Fibroblast of skin of abdomen (primary cell): ENCODE measurements at regions not wholly inside any gene's neighbourhood (a gene's known extent, or its start where the extent isn't known, plus 50 kb on each side); places are given as distances from the start of the nearest gene placed in this dataset.

ENCODE experiments used
- DNase-seq: peaks from one replicate; pipeline ENCODE4 v3.0.0-alpha.2; 2013

- no peak for DNase-seq
These were observed 402.4 kb upstream of the ADARB2 start for GRCh38 chr10:2139746-2140145.

DNA sequence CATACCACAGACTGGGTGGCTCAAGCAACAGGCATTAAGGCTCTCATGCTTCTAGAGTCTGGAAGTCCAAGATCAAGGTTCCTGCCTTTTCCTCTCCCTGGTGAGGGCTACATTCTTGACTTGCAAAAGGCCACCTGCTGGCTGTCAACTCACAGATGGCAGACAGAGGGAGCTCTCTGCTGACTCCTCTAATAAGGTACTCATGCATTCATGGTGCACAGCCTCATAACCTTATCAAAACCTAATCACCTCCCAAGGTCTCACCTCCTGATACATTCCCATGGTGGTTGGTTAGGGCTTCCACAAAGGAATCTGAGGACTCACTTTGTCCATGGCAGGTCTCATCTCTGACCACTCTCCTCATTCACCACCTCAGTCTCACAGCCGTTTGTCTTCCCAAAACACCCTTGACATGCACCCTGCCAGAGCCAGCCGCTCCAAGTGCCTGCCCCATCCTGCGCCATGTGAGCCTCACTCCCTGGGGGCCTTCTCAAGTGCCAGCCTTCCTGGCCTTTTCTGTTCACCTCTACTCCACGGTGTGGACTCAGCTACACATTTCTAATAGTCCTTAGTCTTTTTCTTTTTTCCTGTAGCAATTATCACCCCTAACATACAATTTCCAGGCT, 400.3 kb upstream of the ADARB2 start:
- no peak for DNase-seq

- DNase-seq: no peak
These were observed 393.5 kb upstream of the ADARB2 start for GRCh38 chr10:2130705-2131305.

GRCh38 chr10:2128991-2129390, 391.7 kb upstream of the ADARB2 start:
- no peak for DNase-seq

GRCh38 chr10:2124135-2124534, 386.8 kb upstream of the ADARB2 start:
- no peak for DNase-seq

GRCh38 chr10:2122431-2123124, 385.3 kb upstream of the ADARB2 start:
- DNase-seq: no peak

DNA sequence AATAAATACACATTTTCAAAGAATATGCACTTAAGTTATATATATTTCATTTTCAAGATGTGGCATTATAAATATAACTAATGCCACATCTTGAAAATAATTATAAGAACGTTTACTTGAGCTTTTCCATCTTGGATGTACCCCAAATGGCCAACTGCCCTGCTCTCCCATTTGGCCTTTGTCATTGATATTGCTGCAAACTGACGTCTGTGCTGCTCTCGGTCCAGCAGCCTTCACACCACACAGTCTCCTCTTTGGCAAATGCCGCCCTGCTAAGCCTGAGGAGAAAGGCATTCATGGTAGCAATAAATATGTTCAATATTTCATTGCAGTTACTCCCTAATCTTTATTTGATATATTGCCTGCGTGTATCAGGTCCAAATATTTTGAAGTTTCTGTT, 384.6 kb upstream of the ADARB2 start:
- DNase-seq: no peak

- no peak for DNase-seq
These were observed 384.0 kb upstream of the ADARB2 start for GRCh38 chr10:2121315-2121714.

DNA sequence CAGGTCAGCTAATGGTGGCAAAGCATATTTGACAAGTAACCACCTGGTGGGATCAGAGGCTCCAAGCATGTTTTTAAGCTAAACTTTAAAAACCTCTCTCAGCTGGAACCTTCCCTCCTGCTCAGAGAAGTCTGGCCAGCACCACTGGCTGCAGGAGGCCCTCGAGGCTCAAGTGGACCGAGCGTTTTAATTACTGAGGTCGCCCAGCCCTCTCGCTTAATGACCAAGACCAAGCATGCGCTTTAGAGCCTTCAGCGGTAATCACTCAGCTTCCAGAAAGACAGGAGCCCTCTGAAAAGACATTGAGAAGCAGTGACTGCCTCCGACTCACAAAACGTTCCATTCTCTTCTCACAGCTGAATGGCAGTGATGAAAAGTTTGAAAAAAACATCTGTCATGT, 383.4 kb upstream of the ADARB2 start:
- no peak for DNase-seq

GRCh38 chr10:2119316-2119715, 382.0 kb upstream of the ADARB2 start:
- no peak for DNase-seq

GRCh38 chr10:2118201-2118600, 380.9 kb upstream of the ADARB2 start:
- DNase-seq: no peak

GRCh38 chr10:2117641-2118040, 380.3 kb upstream of the ADARB2 start:
- no peak for DNase-seq

GRCh38 chr10:2111965-2112364, 374.6 kb upstream of the ADARB2 start:
- no peak for DNase-seq

DNA sequence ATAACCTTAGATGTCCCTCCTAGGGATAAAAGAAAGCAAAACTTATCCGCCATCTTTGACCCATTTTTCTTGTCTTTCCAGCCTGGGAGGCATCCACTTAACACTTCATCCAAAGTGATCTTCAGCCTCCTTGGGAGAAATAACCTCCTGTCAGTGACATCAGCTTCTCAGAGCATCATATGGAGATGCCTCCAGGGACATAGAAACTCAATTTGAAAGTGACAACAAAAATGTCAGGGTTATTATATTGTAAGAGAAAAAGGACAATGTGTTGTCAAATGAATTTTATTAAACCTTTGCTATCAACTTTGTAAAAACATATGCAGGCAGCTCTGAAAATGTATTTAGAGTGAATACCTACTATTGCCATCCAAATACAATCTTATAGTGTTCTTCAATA, 371.2 kb upstream of the ADARB2 start:
- no peak for DNase-seq

DNA sequence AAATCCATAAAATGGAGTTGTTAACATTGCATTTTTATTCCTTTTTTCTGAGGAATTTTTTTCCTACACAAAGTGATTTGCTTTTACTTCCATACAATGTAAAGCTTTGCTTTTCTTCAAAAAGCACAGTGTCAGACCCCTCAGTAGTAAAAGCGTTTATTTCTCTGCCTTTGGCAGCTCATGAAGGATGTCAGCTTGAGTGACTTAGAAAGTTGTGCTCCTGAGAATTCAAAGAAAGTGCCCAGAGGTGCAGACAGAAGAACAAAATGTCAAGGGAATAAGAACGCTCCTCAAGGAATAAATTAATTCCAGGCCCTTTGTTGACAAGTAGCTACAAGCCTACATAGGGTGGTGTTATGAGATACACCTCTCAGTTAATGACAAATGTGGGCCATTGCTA, 369.3 kb upstream of the ADARB2 start:
- no peak for DNase-seq

- DNase-seq: no peak
These were observed 362.0 kb upstream of the ADARB2 start for GRCh38 chr10:2099321-2099720.

DNA sequence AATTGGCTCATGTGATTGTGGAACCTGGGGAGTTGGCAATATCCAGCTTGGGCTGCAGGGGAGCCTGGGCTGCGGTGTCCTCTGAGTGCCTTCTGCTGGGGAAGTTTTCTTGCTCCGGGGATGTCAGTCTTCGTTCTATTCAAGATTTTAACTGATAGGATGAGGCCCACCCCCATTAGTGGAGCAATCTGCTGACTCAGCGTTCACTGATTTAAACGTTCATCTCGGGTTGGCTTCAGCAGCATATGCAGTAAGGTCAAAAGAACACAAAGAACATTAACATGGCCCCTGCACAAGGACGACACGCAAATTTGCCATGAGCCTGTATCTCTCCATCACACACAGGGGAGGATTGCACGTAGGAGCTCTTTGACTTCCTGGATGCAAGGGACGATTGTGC, 360.6 kb upstream of the ADARB2 start:
- DNase-seq: no peak

DNA sequence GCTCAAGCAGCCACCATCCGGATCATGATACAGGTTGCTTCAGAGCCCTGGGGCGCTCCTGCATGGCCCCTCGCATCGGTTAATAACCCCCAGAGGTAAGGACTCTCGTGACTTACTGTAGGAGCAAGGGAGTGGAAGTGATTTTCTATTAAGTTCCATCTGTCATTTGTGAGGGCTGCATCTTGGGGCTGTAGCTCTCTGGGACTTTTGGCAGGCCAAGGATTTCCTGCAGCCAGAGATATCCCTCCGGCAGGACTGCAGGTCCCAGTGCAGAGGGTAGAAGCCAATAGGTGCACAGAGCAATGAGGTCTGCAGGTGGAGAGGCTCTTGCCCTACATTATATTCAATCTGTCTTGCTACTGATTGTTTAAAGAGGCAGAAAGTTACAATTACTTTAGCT, 356.8 kb upstream of the ADARB2 start:
- no peak for DNase-seq

DNA sequence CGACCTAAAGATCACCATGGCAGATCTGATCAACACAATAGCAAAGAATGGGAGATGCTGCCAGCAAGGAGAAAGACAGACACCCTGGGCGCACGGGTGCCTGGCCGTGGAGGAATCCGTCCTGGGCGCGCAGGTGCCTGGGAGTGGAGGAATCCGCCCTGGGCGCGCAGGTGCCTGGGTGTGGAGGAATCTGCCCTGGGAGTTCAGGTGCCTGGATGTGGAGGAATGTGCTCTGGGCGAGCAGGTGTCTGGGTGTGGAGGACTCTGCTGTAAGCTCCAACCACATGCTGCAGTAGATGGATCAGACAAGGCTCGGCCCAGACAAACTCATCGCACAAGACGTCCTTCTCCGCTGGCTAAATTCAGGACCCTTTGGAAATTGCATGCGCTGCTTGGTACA, 346.3 kb upstream of the ADARB2 start:
- DNase-seq: no peak

- DNase-seq: no peak
These were observed 344.2 kb upstream of the ADARB2 start for GRCh38 chr10:2081501-2081900.

- no peak for DNase-seq
These were observed 342.3 kb upstream of the ADARB2 start for GRCh38 chr10:2079603-2080078.

GRCh38 chr10:2077231-2077630, 339.9 kb upstream of the ADARB2 start:
- no peak for DNase-seq

DNA sequence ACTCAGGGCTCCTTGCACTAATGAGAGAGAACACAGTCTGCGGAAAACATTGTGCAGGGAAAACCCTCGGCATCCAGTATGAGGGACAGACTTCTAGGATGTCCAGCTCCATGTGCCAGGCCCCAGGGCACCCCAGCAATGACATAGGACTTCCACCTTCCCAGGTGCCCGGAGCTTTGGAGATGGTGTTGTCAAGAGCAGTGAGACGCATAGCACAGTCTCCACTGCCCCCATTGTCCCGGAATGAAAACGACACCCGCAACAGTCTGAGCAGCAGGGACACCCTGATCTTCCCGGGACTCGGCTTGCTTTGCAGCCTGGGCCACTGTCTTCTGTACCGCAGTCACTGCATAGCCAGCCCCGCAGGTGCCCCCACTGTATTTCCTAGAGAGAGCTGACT, 339.2 kb upstream of the ADARB2 start:
- DNase-seq: no peak

- no peak for DNase-seq
These were observed 329.7 kb upstream of the ADARB2 start for GRCh38 chr10:2067015-2067414.
